GM19467 (cell line): ENCODE measurements at regions not wholly inside any gene's neighbourhood (a gene's known extent, or its start where the extent isn't known, plus 50 kb on each side); places are given as distances from the start of the nearest gene placed in this dataset.

Experiments used
- ATAC-seq: cut with Tn5 transposase; IDR thresholded peaks from one replicate; pipeline ENCODE4 v1.9.1; 2021; ENCODE audit warnings: mild to moderate bottlenecking, moderate library complexity; ENCODE audit not compliant: unreplicated experiment

- ATAC-seq = no peak
Observed at GRCh38 chr22:49056301-49056700, 771.4 kb downstream of the BRD1 start.

- no peak for ATAC-seq
Observed at GRCh38 chr22:49055406-49055805, 772.3 kb downstream of the BRD1 start.

- ATAC-seq = no peak
Observed at GRCh38 chr22:49053578-49053977, 774.1 kb downstream of the BRD1 start.

- ATAC-seq = no peak
Observed at GRCh38 chr22:49052560-49052959, 775.1 kb downstream of the BRD1 start.

GRCh38 chr22:49052023-49052538 lies 775.6 kb downstream of the BRD1 start:
- no peak for ATAC-seq

GRCh38 chr22:49051491-49052022 lies 776.1 kb downstream of the BRD1 start:
- no peak for ATAC-seq

- no peak for ATAC-seq
Observed at GRCh38 chr22:49049691-49050090, 778.0 kb downstream of the BRD1 start.

GRCh38 chr22:49048591-49048990 lies 779.1 kb downstream of the BRD1 start:
- ATAC-seq = no peak

- ATAC-seq = no peak
Observed at GRCh38 chr22:49047447-49047846, 780.2 kb downstream of the BRD1 start.

- no peak for ATAC-seq
Observed at GRCh38 chr22:49046546-49047361, 780.9 kb downstream of the BRD1 start.

GRCh38 chr22:49046000-49046545 lies 781.6 kb downstream of the BRD1 start:
- ATAC-seq = no peak

- no peak for ATAC-seq
Observed at GRCh38 chr22:49045276-49045675, 782.4 kb downstream of the BRD1 start.

- no peak for ATAC-seq
Observed at GRCh38 chr22:49044776-49045175, 782.9 kb downstream of the BRD1 start.

- no peak for ATAC-seq
Observed at GRCh38 chr22:49044091-49044490, 783.6 kb downstream of the BRD1 start.

- no peak for ATAC-seq
Observed at GRCh38 chr22:49042877-49043859, 784.5 kb downstream of the BRD1 start.

GRCh38 chr22:49042066-49042465 lies 785.6 kb downstream of the BRD1 start:
- ATAC-seq = no peak

- no peak for ATAC-seq
Observed at GRCh38 chr22:49040754-49041467, 786.8 kb downstream of the BRD1 start.

- ATAC-seq = no peak
Observed at GRCh38 chr22:49040111-49040510, 787.6 kb downstream of the BRD1 start.

- no peak for ATAC-seq
Observed at GRCh38 chr22:49039625-49040024, 788.0 kb downstream of the BRD1 start.

GRCh38 chr22:49037701-49038245 lies 789.9 kb downstream of the BRD1 start:
- ATAC-seq = no peak
